ENCODE measurements at regions not wholly inside any gene's neighbourhood (a gene's known extent, or its start where the extent isn't known, plus 50 kb on each side); places are given as distances from the start of the nearest gene placed in this dataset.

GRCh38 chr6:165045631-165046030 is 263.8 kb downstream of the C6orf118 start:
- TF ChIP-seq, protein P1, sequence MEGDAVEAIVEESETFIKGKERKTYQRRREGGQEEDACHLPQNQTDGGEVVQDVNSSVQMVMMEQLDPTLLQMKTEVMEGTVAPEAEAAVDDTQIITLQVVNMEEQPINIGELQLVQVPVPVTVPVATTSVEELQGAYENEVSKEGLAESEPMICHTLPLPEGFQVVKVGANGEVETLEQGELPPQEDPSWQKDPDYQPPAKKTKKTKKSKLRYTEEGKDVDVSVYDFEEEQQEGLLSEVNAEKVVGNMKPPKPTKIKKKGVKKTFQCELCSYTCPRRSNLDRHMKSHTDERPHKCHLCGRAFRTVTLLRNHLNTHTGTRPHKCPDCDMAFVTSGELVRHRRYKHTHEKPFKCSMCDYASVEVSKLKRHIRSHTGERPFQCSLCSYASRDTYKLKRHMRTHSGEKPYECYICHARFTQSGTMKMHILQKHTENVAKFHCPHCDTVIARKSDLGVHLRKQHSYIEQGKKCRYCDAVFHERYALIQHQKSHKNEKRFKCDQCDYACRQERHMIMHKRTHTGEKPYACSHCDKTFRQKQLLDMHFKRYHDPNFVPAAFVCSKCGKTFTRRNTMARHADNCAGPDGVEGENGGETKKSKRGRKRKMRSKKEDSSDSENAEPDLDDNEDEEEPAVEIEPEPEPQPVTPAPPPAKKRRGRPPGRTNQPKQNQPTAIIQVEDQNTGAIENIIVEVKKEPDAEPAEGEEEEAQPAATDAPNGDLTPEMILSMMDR (IDR thresholded peaks at IDR 0.05; ENCODE audit: low read depth, low read length, poor library complexity, severe bottlenecking), result no peak
- TF ChIP-seq EZH2phosphoT487 (IDR thresholded peaks at IDR 0.05; ENCODE audit: borderline replicate concordance, low read length), result no peak
